ENCODE measurements at regions not wholly inside any gene's neighbourhood (a gene's known extent, or its start where the extent isn't known, plus 50 kb on each side); places are given as distances from the start of the nearest gene placed in this dataset.

DNA sequence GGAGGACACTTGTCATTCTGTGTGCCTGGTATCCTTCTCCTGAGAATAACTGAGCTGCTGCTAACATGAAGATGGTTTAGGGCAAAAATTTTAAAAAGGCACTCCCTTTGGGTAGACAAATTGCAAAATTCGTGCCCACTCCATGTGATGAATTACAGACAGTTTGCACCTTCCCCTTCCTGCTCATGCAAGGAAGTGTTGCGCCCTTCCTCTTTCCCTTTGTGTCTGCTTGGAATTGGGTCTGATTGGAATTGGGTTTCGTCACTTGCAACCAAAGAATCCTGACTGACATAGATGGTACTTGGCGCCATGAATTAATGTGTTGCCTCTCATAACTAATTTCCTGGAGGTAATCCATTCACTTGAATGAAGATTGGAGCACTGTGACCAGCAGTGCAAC, 62.3 kb upstream of the SHLD1 start:
- TF ChIP-seq POLR2AphosphoS5 (IDR thresholded peaks at IDR 0.05; ENCODE audit: low read depth, low read length) = no peak
- TF ChIP-seq, protein P1, sequence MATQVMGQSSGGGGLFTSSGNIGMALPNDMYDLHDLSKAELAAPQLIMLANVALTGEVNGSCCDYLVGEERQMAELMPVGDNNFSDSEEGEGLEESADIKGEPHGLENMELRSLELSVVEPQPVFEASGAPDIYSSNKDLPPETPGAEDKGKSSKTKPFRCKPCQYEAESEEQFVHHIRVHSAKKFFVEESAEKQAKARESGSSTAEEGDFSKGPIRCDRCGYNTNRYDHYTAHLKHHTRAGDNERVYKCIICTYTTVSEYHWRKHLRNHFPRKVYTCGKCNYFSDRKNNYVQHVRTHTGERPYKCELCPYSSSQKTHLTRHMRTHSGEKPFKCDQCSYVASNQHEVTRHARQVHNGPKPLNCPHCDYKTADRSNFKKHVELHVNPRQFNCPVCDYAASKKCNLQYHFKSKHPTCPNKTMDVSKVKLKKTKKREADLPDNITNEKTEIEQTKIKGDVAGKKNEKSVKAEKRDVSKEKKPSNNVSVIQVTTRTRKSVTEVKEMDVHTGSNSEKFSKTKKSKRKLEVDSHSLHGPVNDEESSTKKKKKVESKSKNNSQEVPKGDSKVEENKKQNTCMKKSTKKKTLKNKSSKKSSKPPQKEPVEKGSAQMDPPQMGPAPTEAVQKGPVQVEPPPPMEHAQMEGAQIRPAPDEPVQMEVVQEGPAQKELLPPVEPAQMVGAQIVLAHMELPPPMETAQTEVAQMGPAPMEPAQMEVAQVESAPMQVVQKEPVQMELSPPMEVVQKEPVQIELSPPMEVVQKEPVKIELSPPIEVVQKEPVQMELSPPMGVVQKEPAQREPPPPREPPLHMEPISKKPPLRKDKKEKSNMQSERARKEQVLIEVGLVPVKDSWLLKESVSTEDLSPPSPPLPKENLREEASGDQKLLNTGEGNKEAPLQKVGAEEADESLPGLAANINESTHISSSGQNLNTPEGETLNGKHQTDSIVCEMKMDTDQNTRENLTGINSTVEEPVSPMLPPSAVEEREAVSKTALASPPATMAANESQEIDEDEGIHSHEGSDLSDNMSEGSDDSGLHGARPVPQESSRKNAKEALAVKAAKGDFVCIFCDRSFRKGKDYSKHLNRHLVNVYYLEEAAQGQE (IDR thresholded peaks at IDR 0.05; ENCODE audit: insufficient read depth in 1 of 2, low read depth in 2 of 2, low read length in 2 of 2) = no peak
- no peak for TF ChIP-seq SIN3A (IDR thresholded peaks at IDR 0.05; ENCODE audit: borderline replicate concordance, insufficient read depth, low read length)

All from PFSK-1 (cell line).